Ishikawa (cell line): ENCODE measurements at regions not wholly inside any gene's neighbourhood (a gene's known extent, or its start where the extent isn't known, plus 50 kb on each side); places are given as distances from the start of the nearest gene placed in this dataset.

Experiments
- CREB1 ChIP-seq: IDR thresholded peaks from 2 replicates; pipeline ENCODE4 v1.6.1; 2012; ENCODE audit warnings: low read depth
- YY1 ChIP-seq: IDR thresholded peaks from 2 replicates; pipeline ENCODE4 v1.6.1; 2012; ENCODE audit warnings: low read depth

- TF ChIP-seq CREB1, result no peak
- TF ChIP-seq YY1, result no peak
Observed at GRCh38 chr15:35596285-35596684, 50.3 kb upstream of the DPH6 start.
